HG02759 (cell line): ENCODE measurements at regions not wholly inside any gene's neighbourhood (a gene's known extent, or its start where the extent isn't known, plus 50 kb on each side); places are given as distances from the start of the nearest gene placed in this dataset.
A peak's percentile ranks its signal among the peaks of the same experiment; 100 is the strongest.

ENCODE experiments used
- ATAC-seq: cut with Tn5 transposase; IDR thresholded peaks from one replicate; pipeline ENCODE4 v1.9.1; 2021; ENCODE audit warnings: mild to moderate bottlenecking, moderate library complexity; ENCODE audit not compliant: unreplicated experiment

- ATAC-seq, result no peak
These were observed 171.4 kb upstream of the KLF4 start for GRCh38 chr9:107660976-107661375.

- no peak for ATAC-seq
These were observed 163.8 kb upstream of the KLF4 start for GRCh38 chr9:107653263-107653821.

GRCh38 chr9:107650995-107651394, 161.4 kb upstream of the KLF4 start:
- no peak for ATAC-seq

- no peak for ATAC-seq
These were observed 160.8 kb upstream of the KLF4 start for GRCh38 chr9:107650321-107650720.

GRCh38 chr9:107648153-107648715, 158.7 kb upstream of the KLF4 start:
- no peak for ATAC-seq

GRCh38 chr9:107647611-107648010, 158.0 kb upstream of the KLF4 start:
- ATAC-seq, result no peak

- ATAC-seq, result no peak
These were observed 157.6 kb upstream of the KLF4 start for GRCh38 chr9:107647141-107647540.

GRCh38 chr9:107645464-107645833, 155.9 kb upstream of the KLF4 start:
- no peak for ATAC-seq

- ATAC-seq, result no peak
These were observed 155.3 kb upstream of the KLF4 start for GRCh38 chr9:107644733-107645463.

- ATAC-seq, result no peak
These were observed 149.9 kb upstream of the KLF4 start for GRCh38 chr9:107639426-107639825.

- no peak for ATAC-seq
These were observed 149.1 kb upstream of the KLF4 start for GRCh38 chr9:107638521-107639310.

GRCh38 chr9:107637421-107638420, 148.2 kb upstream of the KLF4 start:
- peak; percentile 46 for ATAC-seq

GRCh38 chr9:107636571-107637381, 147.2 kb upstream of the KLF4 start:
- ATAC-seq, result no peak

GRCh38 chr9:107635803-107636174, 146.2 kb upstream of the KLF4 start:
- ATAC-seq, result no peak

- ATAC-seq, result no peak
These were observed 145.7 kb upstream of the KLF4 start for GRCh38 chr9:107635101-107635802.

- ATAC-seq, result no peak
These were observed 143.8 kb upstream of the KLF4 start for GRCh38 chr9:107633406-107633805.

- no peak for ATAC-seq
These were observed 143.1 kb upstream of the KLF4 start for GRCh38 chr9:107632661-107633060.

- ATAC-seq, result no peak
These were observed 142.6 kb upstream of the KLF4 start for GRCh38 chr9:107632216-107632615.

GRCh38 chr9:107631788-107632187, 142.2 kb upstream of the KLF4 start:
- ATAC-seq, result no peak
